ENCODE measurements at regions not wholly inside any gene's neighbourhood (a gene's known extent, or its start where the extent isn't known, plus 50 kb on each side); places are given as distances from the start of the nearest gene placed in this dataset.

DNA sequence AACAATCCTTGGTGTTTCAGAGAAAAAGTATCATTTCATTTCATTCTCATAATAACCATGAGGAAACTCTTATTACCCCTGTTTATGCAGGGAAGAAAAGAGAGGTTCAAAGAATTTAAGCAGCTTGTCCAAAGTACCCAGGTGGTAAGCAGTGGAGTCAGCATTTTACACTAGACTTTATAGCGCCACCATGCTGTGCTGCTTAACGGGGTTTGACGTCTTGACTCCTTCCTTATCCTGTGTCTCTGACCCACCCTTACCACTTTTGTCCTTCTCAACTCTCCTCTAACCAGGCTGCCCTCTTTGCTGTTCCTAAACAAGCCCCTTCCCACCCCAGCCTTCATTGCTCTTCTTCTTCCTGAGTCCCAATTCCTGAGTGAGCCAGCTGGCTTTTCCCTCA is 117.0 kb upstream of the AHR start:
- in situ Hi-C loops (cut with MboI): no loop called here
- ChIA-PET POLR2A (no interaction called here), SMC1A (ENCODE audit: uncharacterized antibody, unreplicated experiment) (interaction anchor here (1.0 kb wide), 1 partner anchor 51 kb away, joined by 3 read pairs; no protein-coding TSS in a partner anchor), CTCF (interaction anchor here (0.8 to 0.9 kb wide), 2 partner anchors 22 to 31 kb away, joined by 3 read pairs; no protein-coding TSS in a partner anchor), RAD21 (ENCODE audit: unreplicated experiment) (interaction anchor here (1.1 kb wide), 1 partner anchor 118 kb away, joined by 3 read pairs; no protein-coding TSS in a partner anchor)
- no peak overlapping the region for H2AFZ ChIP-seq (ENCODE audit: control insufficient read depth, low read depth, low read length)
- H4K20me1 ChIP-seq (ENCODE audit: control insufficient read depth, insufficient read depth): no peaks in the 10 kb centered on the region
- ATAC-seq (no peak), DNase-seq (ENCODE audit: low read depth, low spot score) (no peak), FAIRE-seq (no peak)
- no TSS peak for BruUV-seq (replicated peaks)
- no peak overlapping the region for H3K4me3 ChIP-seq
- TF ChIP-seq, protein P1, sequence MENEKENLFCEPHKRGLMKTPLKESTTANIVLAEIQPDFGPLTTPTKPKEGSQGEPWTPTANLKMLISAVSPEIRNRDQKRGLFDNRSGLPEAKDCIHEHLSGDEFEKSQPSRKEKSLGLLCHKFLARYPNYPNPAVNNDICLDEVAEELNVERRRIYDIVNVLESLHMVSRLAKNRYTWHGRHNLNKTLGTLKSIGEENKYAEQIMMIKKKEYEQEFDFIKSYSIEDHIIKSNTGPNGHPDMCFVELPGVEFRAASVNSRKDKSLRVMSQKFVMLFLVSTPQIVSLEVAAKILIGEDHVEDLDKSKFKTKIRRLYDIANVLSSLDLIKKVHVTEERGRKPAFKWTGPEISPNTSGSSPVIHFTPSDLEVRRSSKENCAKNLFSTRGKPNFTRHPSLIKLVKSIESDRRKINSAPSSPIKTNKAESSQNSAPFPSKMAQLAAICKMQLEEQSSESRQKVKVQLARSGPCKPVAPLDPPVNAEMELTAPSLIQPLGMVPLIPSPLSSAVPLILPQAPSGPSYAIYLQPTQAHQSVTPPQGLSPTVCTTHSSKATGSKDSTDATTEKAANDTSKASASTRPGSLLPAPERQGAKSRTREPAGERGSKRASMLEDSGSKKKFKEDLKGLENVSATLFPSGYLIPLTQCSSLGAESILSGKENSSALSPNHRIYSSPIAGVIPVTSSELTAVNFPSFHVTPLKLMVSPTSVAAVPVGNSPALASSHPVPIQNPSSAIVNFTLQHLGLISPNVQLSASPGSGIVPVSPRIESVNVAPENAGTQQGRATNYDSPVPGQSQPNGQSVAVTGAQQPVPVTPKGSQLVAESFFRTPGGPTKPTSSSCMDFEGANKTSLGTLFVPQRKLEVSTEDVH (IDR thresholded peaks at IDR 0.05; ENCODE audit: low read depth, partially characterized antibody): no peak
- TF ChIP-seq WRNIP1 (IDR thresholded peaks at IDR 0.05; ENCODE audit: borderline replicate concordance, low read depth, low read length) (no peak), NR2C1 (IDR thresholded peaks at IDR 0.05) (no peak), MEF2B (IDR thresholded peaks at IDR 0.05; ENCODE audit: partially characterized antibody, poor library complexity, severe bottlenecking) (no peak), ZNF622 (IDR thresholded peaks at IDR 0.05) (no peak), MEF2A (IDR thresholded peaks at IDR 0.05; ENCODE audit: insufficient read depth, low read depth, low read length) (no peak), JUND (IDR thresholded peaks at IDR 0.05; ENCODE audit: low read depth, low read length) (no peak), RCOR1 (conservative IDR thresholded peaks at IDR 0.05; ENCODE audit: low read depth, low read length) (no peak), MTA3 (IDR thresholded peaks at IDR 0.05; ENCODE audit: borderline replicate concordance, low read length) (no peak)
- TF ChIP-seq, protein P2, sequence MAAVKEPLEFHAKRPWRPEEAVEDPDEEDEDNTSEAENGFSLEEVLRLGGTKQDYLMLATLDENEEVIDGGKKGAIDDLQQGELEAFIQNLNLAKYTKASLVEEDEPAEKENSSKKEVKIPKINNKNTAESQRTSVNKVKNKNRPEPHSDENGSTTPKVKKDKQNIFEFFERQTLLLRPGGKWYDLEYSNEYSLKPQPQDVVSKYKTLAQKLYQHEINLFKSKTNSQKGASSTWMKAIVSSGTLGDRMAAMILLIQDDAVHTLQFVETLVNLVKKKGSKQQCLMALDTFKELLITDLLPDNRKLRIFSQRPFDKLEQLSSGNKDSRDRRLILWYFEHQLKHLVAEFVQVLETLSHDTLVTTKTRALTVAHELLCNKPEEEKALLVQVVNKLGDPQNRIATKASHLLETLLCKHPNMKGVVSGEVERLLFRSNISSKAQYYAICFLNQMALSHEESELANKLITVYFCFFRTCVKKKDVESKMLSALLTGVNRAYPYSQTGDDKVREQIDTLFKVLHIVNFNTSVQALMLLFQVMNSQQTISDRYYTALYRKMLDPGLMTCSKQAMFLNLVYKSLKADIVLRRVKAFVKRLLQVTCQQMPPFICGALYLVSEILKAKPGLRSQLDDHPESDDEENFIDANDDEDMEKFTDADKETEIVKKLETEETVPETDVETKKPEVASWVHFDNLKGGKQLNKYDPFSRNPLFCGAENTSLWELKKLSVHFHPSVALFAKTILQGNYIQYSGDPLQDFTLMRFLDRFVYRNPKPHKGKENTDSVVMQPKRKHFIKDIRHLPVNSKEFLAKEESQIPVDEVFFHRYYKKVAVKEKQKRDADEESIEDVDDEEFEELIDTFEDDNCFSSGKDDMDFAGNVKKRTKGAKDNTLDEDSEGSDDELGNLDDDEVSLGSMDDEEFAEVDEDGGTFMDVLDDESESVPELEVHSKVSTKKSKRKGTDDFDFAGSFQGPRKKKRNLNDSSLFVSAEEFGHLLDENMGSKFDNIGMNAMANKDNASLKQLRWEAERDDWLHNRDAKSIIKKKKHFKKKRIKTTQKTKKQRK (IDR thresholded peaks at IDR 0.05; ENCODE audit: low read depth, low read length): no peak
- TF ChIP-seq, protein P3, sequence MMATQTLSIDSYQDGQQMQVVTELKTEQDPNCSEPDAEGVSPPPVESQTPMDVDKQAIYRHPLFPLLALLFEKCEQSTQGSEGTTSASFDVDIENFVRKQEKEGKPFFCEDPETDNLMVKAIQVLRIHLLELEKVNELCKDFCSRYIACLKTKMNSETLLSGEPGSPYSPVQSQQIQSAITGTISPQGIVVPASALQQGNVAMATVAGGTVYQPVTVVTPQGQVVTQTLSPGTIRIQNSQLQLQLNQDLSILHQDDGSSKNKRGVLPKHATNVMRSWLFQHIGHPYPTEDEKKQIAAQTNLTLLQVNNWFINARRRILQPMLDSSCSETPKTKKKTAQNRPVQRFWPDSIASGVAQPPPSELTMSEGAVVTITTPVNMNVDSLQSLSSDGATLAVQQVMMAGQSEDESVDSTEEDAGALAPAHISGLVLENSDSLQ (IDR thresholded peaks at IDR 0.05): no peak
- TF ChIP-seq, protein P4, sequence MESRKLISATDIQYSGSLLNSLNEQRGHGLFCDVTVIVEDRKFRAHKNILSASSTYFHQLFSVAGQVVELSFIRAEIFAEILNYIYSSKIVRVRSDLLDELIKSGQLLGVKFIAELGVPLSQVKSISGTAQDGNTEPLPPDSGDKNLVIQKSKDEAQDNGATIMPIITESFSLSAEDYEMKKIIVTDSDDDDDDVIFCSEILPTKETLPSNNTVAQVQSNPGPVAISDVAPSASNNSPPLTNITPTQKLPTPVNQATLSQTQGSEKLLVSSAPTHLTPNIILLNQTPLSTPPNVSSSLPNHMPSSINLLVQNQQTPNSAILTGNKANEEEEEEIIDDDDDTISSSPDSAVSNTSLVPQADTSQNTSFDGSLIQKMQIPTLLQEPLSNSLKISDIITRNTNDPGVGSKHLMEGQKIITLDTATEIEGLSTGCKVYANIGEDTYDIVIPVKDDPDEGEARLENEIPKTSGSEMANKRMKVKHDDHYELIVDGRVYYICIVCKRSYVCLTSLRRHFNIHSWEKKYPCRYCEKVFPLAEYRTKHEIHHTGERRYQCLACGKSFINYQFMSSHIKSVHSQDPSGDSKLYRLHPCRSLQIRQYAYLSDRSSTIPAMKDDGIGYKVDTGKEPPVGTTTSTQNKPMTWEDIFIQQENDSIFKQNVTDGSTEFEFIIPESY (IDR thresholded peaks at IDR 0.05): no peak
- TF ChIP-seq, protein P5, sequence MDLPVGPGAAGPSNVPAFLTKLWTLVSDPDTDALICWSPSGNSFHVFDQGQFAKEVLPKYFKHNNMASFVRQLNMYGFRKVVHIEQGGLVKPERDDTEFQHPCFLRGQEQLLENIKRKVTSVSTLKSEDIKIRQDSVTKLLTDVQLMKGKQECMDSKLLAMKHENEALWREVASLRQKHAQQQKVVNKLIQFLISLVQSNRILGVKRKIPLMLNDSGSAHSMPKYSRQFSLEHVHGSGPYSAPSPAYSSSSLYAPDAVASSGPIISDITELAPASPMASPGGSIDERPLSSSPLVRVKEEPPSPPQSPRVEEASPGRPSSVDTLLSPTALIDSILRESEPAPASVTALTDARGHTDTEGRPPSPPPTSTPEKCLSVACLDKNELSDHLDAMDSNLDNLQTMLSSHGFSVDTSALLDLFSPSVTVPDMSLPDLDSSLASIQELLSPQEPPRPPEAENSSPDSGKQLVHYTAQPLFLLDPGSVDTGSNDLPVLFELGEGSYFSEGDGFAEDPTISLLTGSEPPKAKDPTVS (IDR thresholded peaks at IDR 0.05; ENCODE audit: low read depth, low read length): no peak
- no peaks in the 10 kb centered on the region for H3K9me3 ChIP-seq (replicated peaks; ENCODE audit: control insufficient read depth, insufficient read depth, low read length)
- H3K36me3 ChIP-seq (ENCODE audit: control insufficient read depth in 2 of 2, insufficient read depth in 2 of 2, low read length in 1 of 2): no peaks in the 10 kb centered on the region
- H3K9ac ChIP-seq (ENCODE audit: control insufficient read depth, insufficient read depth, low read length): no peak overlapping the region
- no peak overlapping the region for H3K4me2 ChIP-seq (ENCODE audit: control insufficient read depth, insufficient read depth)
- 97% methylated on average over 3 of the region's 3 CpGs for WGBS (ENCODE audit: insufficient coverage, insufficient replicate concordance, low lambda C conversion rate, missing lambda C conversion rate)
- intact Hi-C loops (cut with micrococcal nuclease; ENCODE audit: unreplicated experiment): no loop called here
- no peak overlapping the region for H3K27ac ChIP-seq (ENCODE audit: control insufficient read depth, insufficient read depth)
- no peaks in the 10 kb centered on the region; a peak in 1 of 4 replicates for H3K27me3 ChIP-seq (replicated peaks in 1 of 2; ENCODE audit: control insufficient read depth in 2 of 2, insufficient read depth in 2 of 2, low read length in 1 of 2)
- no peaks in the 10 kb centered on the region for H3K79me2 ChIP-seq (ENCODE audit: control insufficient read depth, insufficient read depth, low read length)
- peaks cover 4% of the 10 kb centered on the region for H3K4me1 ChIP-seq (ENCODE audit: control insufficient read depth, insufficient read depth, low read length)
